Prostate gland (tissue), 2 donors: ENCODE measurements at regions not wholly inside any gene's neighbourhood (a gene's known extent, or its start where the extent isn't known, plus 50 kb on each side); places are given as distances from the start of the nearest gene placed in this dataset.

Experiments used
- POLR2A ChIP-seq: fragments of 450-650 bp; IDR thresholded peaks from one replicate; pipeline ENCODE4 v1.6.1; 2016; ENCODE audit warnings: antibody characterized with exemption, mild to moderate bottlenecking
- TF ChIP-seq, protein P1 (sequence below), 4 experiments: fragments of 200-600 bp in 2 of 4; fragments of 450-650 bp in 2 of 4; sonication (generic) in 2 of 4; IDR thresholded peaks; 1 replicate in 3 of 4; 2 replicates in 1 of 4; pipeline ENCODE4 v1.5.1; 2016 to 2019; ENCODE audit warnings: antibody characterized with exemption in 4 of 4, mild to moderate bottlenecking in 2 of 4, moderate library complexity in 2 of 4

DNA sequence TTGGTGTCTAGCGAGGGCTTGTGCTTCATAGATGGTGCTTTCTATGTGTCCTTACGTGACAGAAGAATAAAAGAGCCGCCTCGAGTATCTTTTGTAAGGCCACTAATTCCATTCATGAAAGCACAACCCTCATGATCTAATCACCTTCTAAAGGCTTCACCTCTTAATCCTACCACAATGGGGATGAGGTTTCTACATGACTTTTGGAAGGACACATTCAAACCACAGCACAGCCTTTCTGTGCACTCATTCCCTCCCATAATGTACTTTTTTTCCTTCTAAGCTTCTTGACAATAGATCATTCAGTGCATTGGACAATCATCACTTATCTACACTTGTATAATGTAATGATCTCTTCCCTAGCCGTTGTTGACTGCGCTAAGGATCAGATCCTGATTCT is 774.8 kb downstream of the BRINP1 start:
- TF ChIP-seq, protein P1, sequence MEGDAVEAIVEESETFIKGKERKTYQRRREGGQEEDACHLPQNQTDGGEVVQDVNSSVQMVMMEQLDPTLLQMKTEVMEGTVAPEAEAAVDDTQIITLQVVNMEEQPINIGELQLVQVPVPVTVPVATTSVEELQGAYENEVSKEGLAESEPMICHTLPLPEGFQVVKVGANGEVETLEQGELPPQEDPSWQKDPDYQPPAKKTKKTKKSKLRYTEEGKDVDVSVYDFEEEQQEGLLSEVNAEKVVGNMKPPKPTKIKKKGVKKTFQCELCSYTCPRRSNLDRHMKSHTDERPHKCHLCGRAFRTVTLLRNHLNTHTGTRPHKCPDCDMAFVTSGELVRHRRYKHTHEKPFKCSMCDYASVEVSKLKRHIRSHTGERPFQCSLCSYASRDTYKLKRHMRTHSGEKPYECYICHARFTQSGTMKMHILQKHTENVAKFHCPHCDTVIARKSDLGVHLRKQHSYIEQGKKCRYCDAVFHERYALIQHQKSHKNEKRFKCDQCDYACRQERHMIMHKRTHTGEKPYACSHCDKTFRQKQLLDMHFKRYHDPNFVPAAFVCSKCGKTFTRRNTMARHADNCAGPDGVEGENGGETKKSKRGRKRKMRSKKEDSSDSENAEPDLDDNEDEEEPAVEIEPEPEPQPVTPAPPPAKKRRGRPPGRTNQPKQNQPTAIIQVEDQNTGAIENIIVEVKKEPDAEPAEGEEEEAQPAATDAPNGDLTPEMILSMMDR (IDR thresholded peaks at IDR 0.05) = no peak
- no peak for TF ChIP-seq POLR2A
